SK-N-SH (cell line): ENCODE measurements at regions not wholly inside any gene's neighbourhood (a gene's known extent, or its start where the extent isn't known, plus 50 kb on each side); places are given as distances from the start of the nearest gene placed in this dataset.

Experiments
- CTCF ChIA-PET: fragments of 300-600, 350-600 bp; formaldehyde crosslinking; extraction: SDS; loops from one replicate; lab custom pipeline; 2021; lab: Yijun Ruan, JAX
- POLR2A ChIA-PET: fragments of 350-600 bp; sonication (Branson Sonifier 250); formaldehyde crosslinking; extraction: SDS; loops from one replicate; lab custom pipeline; 2020; ENCODE audit warnings: antibody characterized with exemption, inconsistent platforms; lab: Yijun Ruan, JAX
- DNase-seq: peaks from one replicate; pipeline ENCODE4 v3.0.0; 2012
- H2AFZ ChIP-seq: fragments of 200-600 bp; sonication (generic); 2 replicates; pipeline ENCODE4 v1.8.1; 2016; ENCODE audit warnings: antibody characterized with exemption, mild to moderate bottlenecking, low read depth
- H3F3A ChIP-seq: fragments of 200-600 bp; sonication (generic); replicated peaks from 2 replicates; pipeline ENCODE3; 2016; ENCODE audit warnings: antibody characterized with exemption, mild to moderate bottlenecking; ENCODE audit not compliant: insufficient read depth
- H3K27ac ChIP-seq, 2 experiments: fragments of 200-500 bp in 1 of 2; fragments of 200-600 bp in 1 of 2; sonication (Bioruptor generic) in 1 of 2; sonication (generic), shearing (Covaris generic) in 1 of 2; 2 replicates each; pipeline versions ENCODE4 v1.5.1 to v1.6.1; 2014 to 2016; ENCODE audit warnings: low read depth in 2 of 2, inconsistent platforms in 1 of 2, low read length in 1 of 2, mild to moderate bottlenecking in 1 of 2, mixed read lengths in 1 of 2
- H3K27me3 ChIP-seq: fragments of 200-600 bp; sonication (generic), shearing (Covaris generic); 2 replicates; pipeline ENCODE4 v1.6.1; 2016; ENCODE audit warnings: mixed run types; ENCODE audit not compliant: insufficient read depth
- H3K36me3 ChIP-seq, 2 experiments: fragments of 200-500 bp in 1 of 2; fragments of 200-600 bp in 1 of 2; sonication (Bioruptor generic) in 1 of 2; sonication (generic) in 1 of 2; replicated peaks in 1 of 2; 2 replicates each; pipeline versions ENCODE3 to v1.5.1; 2014 to 2016; ENCODE audit warnings: low read length in 1 of 2, mild to moderate bottlenecking in 1 of 2; ENCODE audit not compliant: insufficient read depth in 2 of 2, control insufficient read depth in 1 of 2
- H3K4me1 ChIP-seq, 2 experiments: fragments of 200-500 bp in 1 of 2; fragments of 200-600 bp in 1 of 2; sonication (Bioruptor generic) in 1 of 2; sonication (generic), shearing (Covaris generic) in 1 of 2; 2 replicates each; pipeline versions ENCODE4 v1.5.1 to v1.6.1; 2014 to 2016; ENCODE audit warnings: low read depth in 1 of 2, low read length in 1 of 2, mixed run types in 1 of 2; ENCODE audit not compliant: insufficient read depth in 2 of 2, control insufficient read depth in 1 of 2
- H3K4me2 ChIP-seq: fragments of 200-600 bp; sonication (generic), shearing (Covaris generic); 2 replicates; pipeline ENCODE4 v1.6.1; 2017; ENCODE audit warnings: mixed run types
- H3K4me3 ChIP-seq, 2 experiments: fragments of 200-500 bp in 1 of 2; fragments of 200-600 bp in 1 of 2; sonication (Bioruptor generic) in 1 of 2; sonication (generic), shearing (Covaris generic) in 1 of 2; 2 replicates each; pipeline versions ENCODE4 v1.5.1 to v1.8.1; 2014 to 2016; ENCODE audit warnings: low read depth in 2 of 2, inconsistent platforms in 1 of 2, low read length in 1 of 2, mild to moderate bottlenecking in 1 of 2, mixed read lengths in 1 of 2, moderate library complexity in 1 of 2
- H3K79me2 ChIP-seq: fragments of 200-600 bp; sonication (generic); 2 replicates; pipeline ENCODE4 v1.8.1; 2017; ENCODE audit warnings: mild to moderate bottlenecking; ENCODE audit not compliant: insufficient read depth
- H3K9ac ChIP-seq: fragments of 200-600 bp; sonication (generic); 2 replicates; pipeline ENCODE4 v1.6.1; 2017; ENCODE audit warnings: mixed run types
- H3K9me2 ChIP-seq: fragments of 200-600 bp; sonication (generic); 2 replicates; pipeline ENCODE4 v1.6.1; 2017; ENCODE audit warnings: mixed run types
- H3K9me3 ChIP-seq: fragments of 200-600 bp; sonication (generic); 2 replicates; pipeline ENCODE4 v1.6.1; 2017; ENCODE audit warnings: mixed run types, mild to moderate bottlenecking, moderate library complexity
- H4K20me1 ChIP-seq: fragments of 200-600 bp; sonication (generic); 2 replicates; pipeline ENCODE4 v1.6.1; 2017; ENCODE audit warnings: mild to moderate bottlenecking, mixed run types; ENCODE audit not compliant: insufficient read depth
- CHD2 ChIP-seq: fragments of 150-350 bp; IDR thresholded peaks from 2 replicates; pipeline ENCODE4 v1.6.1; 2018; ENCODE audit warnings: low read length; ENCODE audit not compliant: partially characterized antibody
- ELF1 ChIP-seq: IDR thresholded peaks from 2 replicates; pipeline ENCODE4 v1.4.0; 2012
- EZH2phosphoT487 ChIP-seq: fragments of 200-600 bp; sonication (generic); IDR thresholded peaks from 2 replicates; pipeline ENCODE4 v1.6.1; 2017; ENCODE audit warnings: low read depth, mixed run types, mild to moderate bottlenecking, antibody characterized with exemption, moderate library complexity, borderline replicate concordance
- FOXJ3 ChIP-seq: sonication (generic); formaldehyde crosslinking; IDR thresholded peaks from 2 replicates; pipeline ENCODE4 v1.5.1; 2020; ENCODE audit warnings: mild to moderate bottlenecking, missing genetic modification reagents
- GABPA ChIP-seq: IDR thresholded peaks from 2 replicates; pipeline ENCODE4 v1.4.0; 2012; ENCODE audit warnings: low read depth, mild to moderate bottlenecking
- GATA2 ChIP-seq: sonication (generic); formaldehyde crosslinking; IDR thresholded peaks from 2 replicates; pipeline ENCODE4 v1.5.0; 2020; ENCODE audit warnings: mild to moderate bottlenecking, missing genetic modification reagents
- MXI1 ChIP-seq: IDR thresholded peaks from 2 replicates; pipeline ENCODE4 v1.6.1; 2012; ENCODE audit warnings: mild to moderate bottlenecking, low read depth, low read length, improper control_type of control experiment
- NFIC ChIP-seq: IDR thresholded peaks from 2 replicates; pipeline ENCODE4 v1.4.0; 2012; ENCODE audit warnings: borderline replicate concordance
- RXRA ChIP-seq: IDR thresholded peaks from 2 replicates; pipeline ENCODE4 v1.4.0; 2012; ENCODE audit warnings: low read depth, mild to moderate bottlenecking, borderline replicate concordance
- SMC3 ChIP-seq: IDR thresholded peaks from 2 replicates; pipeline ENCODE4 v1.6.1; 2012; ENCODE audit warnings: low read depth, low read length, improper control_type of control experiment
- USF1 ChIP-seq: IDR thresholded peaks from 2 replicates; pipeline ENCODE4 v1.4.0; 2012; ENCODE audit warnings: low read depth, borderline replicate concordance
- USF2 ChIP-seq: fragments of 150-350 bp; IDR thresholded peaks from 2 replicates; pipeline ENCODE4 v1.6.1; 2017; ENCODE audit warnings: antibody characterized with exemption, low read length, low read depth, borderline replicate concordance
- YY1 ChIP-seq: IDR thresholded peaks from 2 replicates; pipeline ENCODE4 v1.4.0; 2012; ENCODE audit warnings: low read depth, mild to moderate bottlenecking
- WGBS: methylation state at CpG from one replicate; pipeline ENCODE4 v1.1.6; 2017; ENCODE audit warnings: low lambda C conversion rate; 5-methylcytosine and 5-hydroxymethylcytosine counted together
- TF ChIP-seq, protein P1 (sequence below): IDR thresholded peaks from 2 replicates; pipeline ENCODE4 v1.6.1; 2012; ENCODE audit warnings: mild to moderate bottlenecking, low read depth, low read length, moderate library complexity

DNA sequence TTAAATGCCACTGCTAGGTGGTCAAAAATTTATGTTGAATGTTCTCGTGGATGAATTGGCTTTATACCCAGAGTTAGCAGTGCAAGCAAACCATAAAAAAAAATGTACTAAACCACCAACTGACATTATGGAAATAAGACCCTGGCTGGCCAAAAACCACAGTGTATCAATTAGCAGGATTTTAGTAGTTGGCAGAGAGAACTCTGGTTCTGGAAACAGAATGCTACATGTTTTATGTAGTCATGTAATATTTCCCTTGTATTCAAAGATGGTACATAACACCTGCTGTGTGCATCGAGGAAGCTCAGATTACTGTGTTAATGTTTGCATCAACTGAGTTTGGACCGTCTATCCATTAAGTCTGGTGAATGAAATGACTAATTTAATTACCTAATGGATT, 618.5 kb downstream of the CCSER2 start:
- Histone ChIP-seq H3K9ac (no peak overlapping the region), H2AFZ (no peak overlapping the region), H3K27ac (no peak overlapping the region), H3K79me2 (no peaks in the 10 kb centered on the region), H3K9me2 (no peaks in the 10 kb centered on the region), H3K36me3 (no peaks in the 10 kb centered on the region), H3K9me3 (no peaks in the 10 kb centered on the region), H3K4me3 (no peak overlapping the region), H3F3A (no peaks in the 10 kb centered on the region), H3K4me2 (no peak overlapping the region), H3K27me3 (no peaks in the 10 kb centered on the region), H3K4me1 (no peaks in the 10 kb centered on the region), H4K20me1 (no peaks in the 10 kb centered on the region)
- 13% methylated on average over 3 of the region's 3 CpGs for WGBS
- POLR2A ChIA-PET, result no interaction called here
- CTCF ChIA-PET, result interaction anchor here (1.6 kb wide), 1 partner anchor 47 kb away, joined by 3 read pairs; no protein-coding TSS in a partner anchor
- TF ChIP-seq NFIC (no peak), ELF1 (no peak), USF1 (no peak), GABPA (no peak), YY1 (no peak), CHD2 (no peak), EZH2phosphoT487 (no peak), MXI1 (no peak)
- DNase-seq, result no peak

- ChIA-PET POLR2A (no interaction called here), CTCF (no interaction called here)
- no peaks in the 10 kb centered on the region for H3K9me3 ChIP-seq
- no peak overlapping the region for H3K4me3 ChIP-seq
- no peak for DNase-seq
- H3K9me2 ChIP-seq, result no peaks in the 10 kb centered on the region
- H3K4me2 ChIP-seq, result no peak overlapping the region
- no peak overlapping the region for H2AFZ ChIP-seq
- no peaks in the 10 kb centered on the region for H3K27me3 ChIP-seq
- H3K4me1 ChIP-seq, result no peaks in the 10 kb centered on the region
- no peak overlapping the region for H3K27ac ChIP-seq
- no peaks in the 10 kb centered on the region for H3K79me2 ChIP-seq
- no peak overlapping the region for H3K9ac ChIP-seq
- no peaks in the 10 kb centered on the region for H4K20me1 ChIP-seq
- no peaks in the 10 kb centered on the region for H3F3A ChIP-seq
- H3K36me3 ChIP-seq, result no peaks in the 10 kb centered on the region
- 0% methylated on average over 2 of the region's 2 CpGs for WGBS
- no peak for TF ChIP-seq GATA2 (CRISPR knock-in tag)
Measured at GRCh38 chr10:84948644-84949043, 620.3 kb downstream of the CCSER2 start.

- Histone ChIP-seq H3K79me2 (no peaks in the 10 kb centered on the region), H3K4me3 (no peak overlapping the region), H3K36me3 (no peaks in the 10 kb centered on the region), H3K27ac (no peak overlapping the region), H3K4me2 (no peak overlapping the region), H3K9ac (no peak overlapping the region), H3K27me3 (no peaks in the 10 kb centered on the region), H3K9me3 (no peaks in the 10 kb centered on the region), H2AFZ (no peak overlapping the region), H3K4me1 (no peaks in the 10 kb centered on the region), H4K20me1 (no peaks in the 10 kb centered on the region), H3F3A (no peaks in the 10 kb centered on the region), H3K9me2 (no peaks in the 10 kb centered on the region)
- DNase-seq, result no peak
- POLR2A ChIA-PET, result no interaction called here
- WGBS, result 11% methylated on average over 2 of the region's 2 CpGs
- TF ChIP-seq, protein P1, sequence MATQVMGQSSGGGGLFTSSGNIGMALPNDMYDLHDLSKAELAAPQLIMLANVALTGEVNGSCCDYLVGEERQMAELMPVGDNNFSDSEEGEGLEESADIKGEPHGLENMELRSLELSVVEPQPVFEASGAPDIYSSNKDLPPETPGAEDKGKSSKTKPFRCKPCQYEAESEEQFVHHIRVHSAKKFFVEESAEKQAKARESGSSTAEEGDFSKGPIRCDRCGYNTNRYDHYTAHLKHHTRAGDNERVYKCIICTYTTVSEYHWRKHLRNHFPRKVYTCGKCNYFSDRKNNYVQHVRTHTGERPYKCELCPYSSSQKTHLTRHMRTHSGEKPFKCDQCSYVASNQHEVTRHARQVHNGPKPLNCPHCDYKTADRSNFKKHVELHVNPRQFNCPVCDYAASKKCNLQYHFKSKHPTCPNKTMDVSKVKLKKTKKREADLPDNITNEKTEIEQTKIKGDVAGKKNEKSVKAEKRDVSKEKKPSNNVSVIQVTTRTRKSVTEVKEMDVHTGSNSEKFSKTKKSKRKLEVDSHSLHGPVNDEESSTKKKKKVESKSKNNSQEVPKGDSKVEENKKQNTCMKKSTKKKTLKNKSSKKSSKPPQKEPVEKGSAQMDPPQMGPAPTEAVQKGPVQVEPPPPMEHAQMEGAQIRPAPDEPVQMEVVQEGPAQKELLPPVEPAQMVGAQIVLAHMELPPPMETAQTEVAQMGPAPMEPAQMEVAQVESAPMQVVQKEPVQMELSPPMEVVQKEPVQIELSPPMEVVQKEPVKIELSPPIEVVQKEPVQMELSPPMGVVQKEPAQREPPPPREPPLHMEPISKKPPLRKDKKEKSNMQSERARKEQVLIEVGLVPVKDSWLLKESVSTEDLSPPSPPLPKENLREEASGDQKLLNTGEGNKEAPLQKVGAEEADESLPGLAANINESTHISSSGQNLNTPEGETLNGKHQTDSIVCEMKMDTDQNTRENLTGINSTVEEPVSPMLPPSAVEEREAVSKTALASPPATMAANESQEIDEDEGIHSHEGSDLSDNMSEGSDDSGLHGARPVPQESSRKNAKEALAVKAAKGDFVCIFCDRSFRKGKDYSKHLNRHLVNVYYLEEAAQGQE, result no peak
- no peak for TF ChIP-seq MXI1
- TF ChIP-seq NFIC, result no peak
- no peak for TF ChIP-seq FOXJ3 (CRISPR knock-in tag)
- TF ChIP-seq EZH2phosphoT487, result no peak
- no peak for TF ChIP-seq RXRA
- TF ChIP-seq USF2, result no peak
- TF ChIP-seq SMC3, result no peak
- CTCF ChIA-PET, result no interaction called here
Measured at GRCh38 chr10:84951616-84952015, 623.2 kb downstream of the CCSER2 start.
